Gastroesophageal sphincter (tissue), 3 donors: ENCODE measurements at regions not wholly inside any gene's neighbourhood (a gene's known extent, or its start where the extent isn't known, plus 50 kb on each side); places are given as distances from the start of the nearest gene placed in this dataset.

Experiments used
- CTCF ChIP-seq, 4 experiments: fragments of 200-600 bp in 2 of 4; fragments of 450-650 bp in 2 of 4; sonication (generic) in 1 of 4; IDR thresholded peaks; one replicate each; pipeline ENCODE4 v1.5.1; 2017 to 2019; ENCODE audit warnings: antibody characterized with exemption in 4 of 4, mild to moderate bottlenecking in 2 of 4, moderate library complexity in 2 of 4
- EP300 ChIP-seq: sonication (generic); formaldehyde crosslinking; IDR thresholded peaks from one replicate; pipeline ENCODE4 v1.6.1; 2017; ENCODE audit warnings: antibody characterized with exemption, mild to moderate bottlenecking
- POLR2A ChIP-seq, 2 donors: fragments of 450-650 bp; IDR thresholded peaks; one replicate each; pipeline ENCODE4 v1.6.1; 2017; ENCODE audit warnings: antibody characterized with exemption in 2 of 2, mild to moderate bottlenecking in 2 of 2, moderate library complexity in 1 of 2
- POLR2AphosphoS5 ChIP-seq: sonication (generic); formaldehyde crosslinking; IDR thresholded peaks from one replicate; pipeline ENCODE4 v1.6.1; 2017; ENCODE audit warnings: antibody characterized with exemption

DNA sequence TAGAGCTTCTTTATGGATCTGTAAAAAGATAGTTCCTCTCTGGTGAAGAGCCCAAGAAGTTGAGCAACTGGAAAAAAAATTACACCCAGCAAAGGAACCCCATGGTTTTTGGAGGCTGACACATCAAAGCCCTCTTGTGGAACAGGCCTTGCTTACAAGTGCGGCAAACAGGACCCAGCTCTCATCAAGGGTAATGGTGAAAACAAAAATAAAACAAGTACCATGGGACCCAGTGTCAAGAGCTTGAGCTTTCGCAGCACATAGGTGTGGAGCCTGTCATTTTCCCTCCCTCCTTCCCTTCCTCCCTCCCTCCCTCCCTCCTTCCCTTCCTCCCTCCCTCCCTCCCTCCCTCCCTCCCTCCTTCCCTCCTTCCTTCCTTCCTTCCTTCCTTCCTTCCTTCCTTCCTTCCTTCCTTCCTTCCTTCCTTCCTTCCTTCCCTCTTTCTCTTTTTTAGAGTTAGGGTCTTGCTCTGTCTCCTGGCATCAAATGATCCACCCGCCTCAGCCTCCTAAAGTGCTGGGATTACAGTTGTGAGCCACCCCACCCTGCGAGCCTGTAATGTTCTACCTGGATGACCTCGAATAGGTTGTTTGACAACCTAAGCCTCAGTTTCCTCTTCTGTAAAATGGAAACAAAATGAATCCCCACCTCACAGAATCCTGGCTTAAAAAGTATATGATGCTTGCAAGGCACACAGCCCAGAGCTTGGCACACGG is 114.3 kb upstream of the RPH3A start:
- TF ChIP-seq POLR2AphosphoS5 (no peak), CTCF (IDR thresholded peaks at IDR 0.05) (no peak), POLR2A (IDR thresholded peaks at IDR 0.05) (no peak), EP300 (no peak)
